Neural cell (in vitro differentiated cells): ENCODE measurements at regions not wholly inside any gene's neighbourhood (a gene's known extent, or its start where the extent isn't known, plus 50 kb on each side); places are given as distances from the start of the nearest gene placed in this dataset.

Experiments used
- CTCF ChIP-seq: fragments of 450-650 bp; IDR thresholded peaks from 2 replicates; pipeline ENCODE4 v1.5.1; 2014; ENCODE audit warnings: antibody characterized with exemption, mild to moderate bottlenecking, moderate library complexity; ENCODE audit not compliant: poor library complexity, severe bottlenecking
- REST ChIP-seq: IDR thresholded peaks from 2 replicates; pipeline ENCODE4 v1.6.1; 2012; ENCODE audit warnings: borderline replicate concordance
- TAF1 ChIP-seq: IDR thresholded peaks from 2 replicates; pipeline ENCODE4 v1.6.1; 2012; ENCODE audit warnings: low read depth

GRCh38 chr18:29234751-29235150 lies 1057.8 kb upstream of the CDH2 start:
- TF ChIP-seq CTCF (no peak), TAF1 (no peak), REST (no peak)
